ENCODE measurements at regions not wholly inside any gene's neighbourhood (a gene's known extent, or its start where the extent isn't known, plus 50 kb on each side); places are given as distances from the start of the nearest gene placed in this dataset.

DNA sequence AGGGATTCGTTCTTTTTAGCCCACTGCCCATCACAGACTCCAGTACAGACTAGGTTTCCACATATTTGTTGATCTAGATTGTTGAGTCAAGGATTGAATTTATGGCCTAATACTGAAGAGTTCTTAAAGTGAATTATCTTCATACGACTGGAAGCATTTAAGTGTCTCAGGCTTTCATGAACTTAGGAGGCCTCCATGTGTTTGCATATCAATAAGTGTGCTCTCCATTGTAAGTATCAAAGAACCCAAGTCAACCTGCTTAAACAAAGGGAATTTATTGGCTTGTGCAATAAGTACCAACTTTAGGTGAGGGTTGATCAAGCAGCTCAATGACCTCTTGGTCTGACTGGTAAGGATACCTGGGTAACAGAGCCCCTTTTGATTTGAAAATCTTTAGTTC, 382.1 kb downstream of the PDCD6IP start:
- H3K27ac ChIP-seq, result no peak overlapping the region
- H3K4me3 ChIP-seq, result no peak overlapping the region
- DNase-seq (ENCODE audit: low spot score), result no peak
- TF ChIP-seq, protein P1, sequence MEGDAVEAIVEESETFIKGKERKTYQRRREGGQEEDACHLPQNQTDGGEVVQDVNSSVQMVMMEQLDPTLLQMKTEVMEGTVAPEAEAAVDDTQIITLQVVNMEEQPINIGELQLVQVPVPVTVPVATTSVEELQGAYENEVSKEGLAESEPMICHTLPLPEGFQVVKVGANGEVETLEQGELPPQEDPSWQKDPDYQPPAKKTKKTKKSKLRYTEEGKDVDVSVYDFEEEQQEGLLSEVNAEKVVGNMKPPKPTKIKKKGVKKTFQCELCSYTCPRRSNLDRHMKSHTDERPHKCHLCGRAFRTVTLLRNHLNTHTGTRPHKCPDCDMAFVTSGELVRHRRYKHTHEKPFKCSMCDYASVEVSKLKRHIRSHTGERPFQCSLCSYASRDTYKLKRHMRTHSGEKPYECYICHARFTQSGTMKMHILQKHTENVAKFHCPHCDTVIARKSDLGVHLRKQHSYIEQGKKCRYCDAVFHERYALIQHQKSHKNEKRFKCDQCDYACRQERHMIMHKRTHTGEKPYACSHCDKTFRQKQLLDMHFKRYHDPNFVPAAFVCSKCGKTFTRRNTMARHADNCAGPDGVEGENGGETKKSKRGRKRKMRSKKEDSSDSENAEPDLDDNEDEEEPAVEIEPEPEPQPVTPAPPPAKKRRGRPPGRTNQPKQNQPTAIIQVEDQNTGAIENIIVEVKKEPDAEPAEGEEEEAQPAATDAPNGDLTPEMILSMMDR (IDR thresholded peaks at IDR 0.05), result no peak

DNA sequence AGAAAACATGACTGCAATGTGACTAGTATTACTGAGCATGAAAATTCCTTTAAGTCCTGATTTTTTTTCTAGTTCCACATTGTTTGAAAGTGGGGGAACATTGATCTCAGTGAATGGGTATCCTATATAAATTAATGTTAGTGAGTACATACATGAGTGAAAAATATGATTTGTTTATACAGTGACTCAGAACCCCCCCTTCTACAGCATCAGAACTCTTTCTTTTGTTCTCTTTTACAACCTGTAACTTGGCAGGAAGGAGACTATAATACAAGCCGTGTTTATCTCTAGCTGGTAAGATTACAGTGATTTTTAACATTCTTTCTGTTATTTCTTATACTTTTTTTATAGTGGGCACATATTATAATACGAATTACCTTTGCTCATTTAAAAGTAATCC, 384.7 kb downstream of the PDCD6IP start:
- TF ChIP-seq, protein P1 (IDR thresholded peaks at IDR 0.05), result no peak
- no peak overlapping the region for H3K27ac ChIP-seq
- DNase-seq (ENCODE audit: low spot score), result no peak
- H3K4me3 ChIP-seq, result no peak overlapping the region

DNA sequence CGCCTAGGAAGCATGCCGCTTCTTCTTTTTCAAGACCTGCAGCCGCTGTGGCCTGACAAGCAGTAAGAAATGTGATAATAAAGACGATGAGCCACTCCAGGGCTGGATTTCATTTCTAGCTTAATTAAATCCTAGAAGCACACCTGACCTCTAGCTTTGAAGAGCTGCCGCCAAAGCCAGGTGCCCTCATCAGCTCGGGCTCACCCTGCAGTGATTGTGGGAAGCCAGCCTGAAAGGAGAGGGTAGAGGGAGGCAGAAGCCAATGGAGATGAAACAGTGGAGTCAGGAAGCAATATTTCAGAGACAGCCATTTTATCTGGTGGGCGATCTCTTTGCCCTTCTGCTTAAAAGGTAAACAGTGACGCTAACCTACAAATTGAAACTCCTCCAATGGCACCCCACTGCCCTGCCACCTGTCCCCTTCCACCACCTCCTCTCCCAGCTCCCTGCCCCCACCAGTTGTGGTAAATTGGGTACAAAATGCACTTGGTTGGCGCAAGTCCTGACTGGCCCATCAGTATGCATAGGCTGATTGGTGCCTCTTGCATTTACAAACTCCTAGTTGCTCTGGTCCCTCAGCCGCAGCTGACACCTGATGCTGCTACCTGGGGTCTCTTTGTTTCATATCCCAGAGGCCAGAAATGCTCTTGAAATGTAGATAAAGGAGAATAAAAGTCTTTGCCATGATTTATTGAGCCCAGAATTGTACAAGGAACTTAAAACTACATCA, 385.3 kb downstream of the PDCD6IP start:
- TF ChIP-seq, protein P1 (IDR thresholded peaks at IDR 0.05), result no peak
- DNase-seq (ENCODE audit: low spot score), result no peak
- Histone ChIP-seq H3K4me3 (no peak overlapping the region), H3K27ac (no peak overlapping the region)

DNA sequence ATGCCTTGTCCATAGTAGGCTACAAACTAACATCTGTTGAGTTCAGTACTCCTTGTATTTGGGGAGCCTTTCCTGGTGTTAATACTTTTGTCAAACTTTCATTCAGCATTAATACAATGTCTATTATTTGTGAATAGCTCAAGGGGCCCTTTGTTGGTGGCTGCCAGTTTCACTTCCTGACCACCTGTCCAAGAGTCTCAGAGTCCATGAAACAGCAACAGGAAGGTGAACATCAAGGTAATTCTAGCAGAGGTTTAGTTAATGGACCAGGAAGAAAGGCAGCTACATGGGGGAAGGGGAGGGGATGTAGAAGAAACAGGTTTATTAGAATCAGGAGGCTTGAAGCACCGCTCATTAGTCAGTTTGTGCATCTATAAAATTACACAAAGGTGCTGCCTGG, 386.9 kb downstream of the PDCD6IP start:
- no peak for DNase-seq (ENCODE audit: low spot score)
- TF ChIP-seq, protein P1 (IDR thresholded peaks at IDR 0.05), result no peak
- H3K4me3 ChIP-seq, result no peak overlapping the region

DNA sequence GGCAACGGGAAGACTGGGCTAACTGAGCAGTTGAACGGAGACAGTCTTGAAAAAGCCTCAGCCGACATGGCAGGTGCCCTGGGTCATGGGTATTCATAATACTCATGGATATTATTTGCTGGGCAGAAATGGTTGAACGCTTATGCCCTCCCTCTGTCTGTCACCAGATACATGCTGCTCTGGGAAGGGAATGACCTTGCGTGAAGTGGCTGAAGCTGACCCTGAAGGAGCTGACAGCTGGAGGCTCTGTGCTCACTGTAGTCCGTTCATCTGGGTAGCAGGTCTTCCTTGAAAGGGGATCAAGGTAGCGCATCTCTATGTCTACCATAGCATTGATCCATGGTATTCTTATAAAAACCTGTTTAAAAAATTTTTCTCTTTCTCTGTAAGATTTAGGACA, 390.7 kb downstream of the PDCD6IP start:
- no peak for DNase-seq (ENCODE audit: low spot score)
- Histone ChIP-seq H3K4me3 (no peak overlapping the region), H3K27ac (no peak overlapping the region)
- TF ChIP-seq, protein P1 (IDR thresholded peaks at IDR 0.05), result no peak

More for the DNA sequence above, 386.9 kb downstream of the PDCD6IP start:
- no peak overlapping the region for H3K27ac ChIP-seq

DNA sequence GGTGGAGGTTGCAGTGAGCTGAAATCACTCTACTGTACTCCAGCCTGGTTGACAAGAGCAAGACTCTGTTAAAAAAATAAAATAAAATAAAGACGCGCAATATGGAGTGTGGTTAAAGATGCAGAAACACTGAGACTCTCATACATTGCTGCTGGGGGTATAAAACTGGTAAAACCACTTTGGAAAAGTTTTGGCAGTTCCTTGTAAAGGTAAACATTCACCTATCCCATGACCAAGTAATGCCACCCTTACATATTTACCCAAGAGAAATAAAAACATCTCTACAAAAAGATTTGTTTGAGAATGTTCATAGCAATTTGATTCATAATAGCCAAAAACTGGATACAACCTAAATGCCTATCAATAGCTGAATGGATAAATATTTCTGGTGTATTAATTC, 398.5 kb downstream of the PDCD6IP start:
- Histone ChIP-seq H3K4me3 (no peak overlapping the region), H3K27ac (no peak overlapping the region)
- TF ChIP-seq, protein P1 (IDR thresholded peaks at IDR 0.05), result no peak
- no peak for DNase-seq (ENCODE audit: low spot score)

DNA sequence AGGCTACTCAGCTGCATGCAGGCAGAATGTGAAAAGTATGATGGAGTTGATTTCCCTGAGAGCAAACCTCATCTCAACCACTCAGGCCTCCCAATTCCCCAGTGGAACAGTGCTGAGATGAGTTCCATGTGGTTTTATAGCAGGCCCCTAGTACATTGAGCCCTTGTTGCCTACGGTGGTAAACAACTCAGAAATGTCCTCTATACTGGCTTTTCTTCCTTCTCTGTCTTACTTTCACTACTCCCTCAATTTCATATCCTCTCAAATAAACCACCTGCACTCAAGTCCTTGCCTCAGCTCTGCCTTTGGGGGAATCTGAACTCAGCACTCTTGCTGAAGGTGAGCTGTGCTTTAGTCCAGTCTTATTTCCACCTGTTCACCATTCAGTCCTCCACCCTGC, 399.9 kb downstream of the PDCD6IP start:
- Histone ChIP-seq H3K4me3 (no peak overlapping the region), H3K27ac (no peak overlapping the region)
- no peak for DNase-seq (ENCODE audit: low spot score)
- TF ChIP-seq, protein P1 (IDR thresholded peaks at IDR 0.05), result no peak
